ENCODE measurements at regions not wholly inside any gene's neighbourhood (a gene's known extent, or its start where the extent isn't known, plus 50 kb on each side); places are given as distances from the start of the nearest gene placed in this dataset.

DNA sequence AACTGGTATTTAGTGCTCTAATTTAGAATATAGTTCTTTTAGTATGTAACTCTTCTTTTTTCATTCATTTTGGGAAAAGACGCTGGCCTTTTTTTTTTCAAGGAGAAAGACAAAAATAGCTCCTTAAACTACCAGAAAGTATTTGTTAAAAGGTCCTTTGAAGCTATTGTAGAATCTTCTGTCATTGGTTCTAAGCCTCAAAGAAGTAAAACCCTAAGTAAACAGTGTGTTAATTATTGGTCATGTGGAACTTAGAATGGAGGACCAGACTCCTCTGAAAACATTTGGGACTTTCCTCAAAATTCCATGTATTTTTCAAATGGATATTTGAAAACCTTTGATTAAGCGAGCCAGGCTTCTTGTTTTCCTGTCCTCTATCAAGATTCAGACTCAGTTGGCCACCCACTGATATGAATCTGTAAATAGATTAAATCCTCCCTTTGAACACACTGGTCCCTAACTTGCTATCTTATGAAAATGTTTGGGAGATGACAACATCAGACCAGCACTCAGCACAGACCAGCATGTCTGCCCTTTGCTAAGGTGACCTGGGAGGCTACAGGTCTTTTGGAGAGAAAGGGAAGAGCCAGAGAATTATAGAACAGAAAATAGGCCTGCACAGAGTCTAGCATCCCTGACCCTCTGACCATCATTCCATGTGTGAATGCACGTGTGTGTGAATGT lies 120.3 kb upstream of the GATA6 start:
- BruUV-seq (replicated peaks) = no TSS peak
- TF ChIP-seq, protein P1, sequence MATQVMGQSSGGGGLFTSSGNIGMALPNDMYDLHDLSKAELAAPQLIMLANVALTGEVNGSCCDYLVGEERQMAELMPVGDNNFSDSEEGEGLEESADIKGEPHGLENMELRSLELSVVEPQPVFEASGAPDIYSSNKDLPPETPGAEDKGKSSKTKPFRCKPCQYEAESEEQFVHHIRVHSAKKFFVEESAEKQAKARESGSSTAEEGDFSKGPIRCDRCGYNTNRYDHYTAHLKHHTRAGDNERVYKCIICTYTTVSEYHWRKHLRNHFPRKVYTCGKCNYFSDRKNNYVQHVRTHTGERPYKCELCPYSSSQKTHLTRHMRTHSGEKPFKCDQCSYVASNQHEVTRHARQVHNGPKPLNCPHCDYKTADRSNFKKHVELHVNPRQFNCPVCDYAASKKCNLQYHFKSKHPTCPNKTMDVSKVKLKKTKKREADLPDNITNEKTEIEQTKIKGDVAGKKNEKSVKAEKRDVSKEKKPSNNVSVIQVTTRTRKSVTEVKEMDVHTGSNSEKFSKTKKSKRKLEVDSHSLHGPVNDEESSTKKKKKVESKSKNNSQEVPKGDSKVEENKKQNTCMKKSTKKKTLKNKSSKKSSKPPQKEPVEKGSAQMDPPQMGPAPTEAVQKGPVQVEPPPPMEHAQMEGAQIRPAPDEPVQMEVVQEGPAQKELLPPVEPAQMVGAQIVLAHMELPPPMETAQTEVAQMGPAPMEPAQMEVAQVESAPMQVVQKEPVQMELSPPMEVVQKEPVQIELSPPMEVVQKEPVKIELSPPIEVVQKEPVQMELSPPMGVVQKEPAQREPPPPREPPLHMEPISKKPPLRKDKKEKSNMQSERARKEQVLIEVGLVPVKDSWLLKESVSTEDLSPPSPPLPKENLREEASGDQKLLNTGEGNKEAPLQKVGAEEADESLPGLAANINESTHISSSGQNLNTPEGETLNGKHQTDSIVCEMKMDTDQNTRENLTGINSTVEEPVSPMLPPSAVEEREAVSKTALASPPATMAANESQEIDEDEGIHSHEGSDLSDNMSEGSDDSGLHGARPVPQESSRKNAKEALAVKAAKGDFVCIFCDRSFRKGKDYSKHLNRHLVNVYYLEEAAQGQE (IDR thresholded peaks at IDR 0.05; ENCODE audit: insufficient read depth in 1 of 2, low read depth in 2 of 2, low read length in 1 of 2) = no peak
- TF ChIP-seq TCF7L2 (IDR thresholded peaks at IDR 0.05; ENCODE audit: low read depth, low read length) (no peak), POLR2AphosphoS5 (IDR thresholded peaks at IDR 0.05; ENCODE audit: low read depth, low read length) (no peak), SIN3A (IDR thresholded peaks at IDR 0.05; ENCODE audit: borderline replicate concordance, insufficient read depth, low read depth, low read length) (no peak)
- TF ChIP-seq, protein P2, sequence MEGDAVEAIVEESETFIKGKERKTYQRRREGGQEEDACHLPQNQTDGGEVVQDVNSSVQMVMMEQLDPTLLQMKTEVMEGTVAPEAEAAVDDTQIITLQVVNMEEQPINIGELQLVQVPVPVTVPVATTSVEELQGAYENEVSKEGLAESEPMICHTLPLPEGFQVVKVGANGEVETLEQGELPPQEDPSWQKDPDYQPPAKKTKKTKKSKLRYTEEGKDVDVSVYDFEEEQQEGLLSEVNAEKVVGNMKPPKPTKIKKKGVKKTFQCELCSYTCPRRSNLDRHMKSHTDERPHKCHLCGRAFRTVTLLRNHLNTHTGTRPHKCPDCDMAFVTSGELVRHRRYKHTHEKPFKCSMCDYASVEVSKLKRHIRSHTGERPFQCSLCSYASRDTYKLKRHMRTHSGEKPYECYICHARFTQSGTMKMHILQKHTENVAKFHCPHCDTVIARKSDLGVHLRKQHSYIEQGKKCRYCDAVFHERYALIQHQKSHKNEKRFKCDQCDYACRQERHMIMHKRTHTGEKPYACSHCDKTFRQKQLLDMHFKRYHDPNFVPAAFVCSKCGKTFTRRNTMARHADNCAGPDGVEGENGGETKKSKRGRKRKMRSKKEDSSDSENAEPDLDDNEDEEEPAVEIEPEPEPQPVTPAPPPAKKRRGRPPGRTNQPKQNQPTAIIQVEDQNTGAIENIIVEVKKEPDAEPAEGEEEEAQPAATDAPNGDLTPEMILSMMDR (IDR thresholded peaks at IDR 0.05) = no peak
- Histone ChIP-seq H3K36me3 (ENCODE audit: control insufficient read depth, insufficient read depth, low read length) (no peaks in the 10 kb centered on the region), H3K27ac (ENCODE audit: low read length) (no peak overlapping the region), H3K9me3 (ENCODE audit: control insufficient read depth, insufficient read depth, low read depth, low read length) (no peaks in the 10 kb centered on the region), H3K27me3 (ENCODE audit: control insufficient read depth, insufficient read depth, low read length) (no peaks in the 10 kb centered on the region), H3K4me3 (ENCODE audit: low read depth in 2 of 2, low read length in 2 of 2) (no peak overlapping the region), H3K4me1 (ENCODE audit: control insufficient read depth, insufficient read depth, low read length) (no peaks in the 10 kb centered on the region)
- DNase-seq (ENCODE audit: low read depth, low spot score) (no peak), ATAC-seq (no peak)
- in situ Hi-C loops (cut with HindIII; ENCODE audit: low pct_unique_long_range_greater_than_20kb, low sequenced_read_pairs) (no loop called here), intact Hi-C loops (cut with micrococcal nuclease; ENCODE audit: unreplicated experiment) (no loop called here)
- POLR2A ChIA-PET = no interaction called here
- CTCF ChIA-PET = no interaction called here

DNA sequence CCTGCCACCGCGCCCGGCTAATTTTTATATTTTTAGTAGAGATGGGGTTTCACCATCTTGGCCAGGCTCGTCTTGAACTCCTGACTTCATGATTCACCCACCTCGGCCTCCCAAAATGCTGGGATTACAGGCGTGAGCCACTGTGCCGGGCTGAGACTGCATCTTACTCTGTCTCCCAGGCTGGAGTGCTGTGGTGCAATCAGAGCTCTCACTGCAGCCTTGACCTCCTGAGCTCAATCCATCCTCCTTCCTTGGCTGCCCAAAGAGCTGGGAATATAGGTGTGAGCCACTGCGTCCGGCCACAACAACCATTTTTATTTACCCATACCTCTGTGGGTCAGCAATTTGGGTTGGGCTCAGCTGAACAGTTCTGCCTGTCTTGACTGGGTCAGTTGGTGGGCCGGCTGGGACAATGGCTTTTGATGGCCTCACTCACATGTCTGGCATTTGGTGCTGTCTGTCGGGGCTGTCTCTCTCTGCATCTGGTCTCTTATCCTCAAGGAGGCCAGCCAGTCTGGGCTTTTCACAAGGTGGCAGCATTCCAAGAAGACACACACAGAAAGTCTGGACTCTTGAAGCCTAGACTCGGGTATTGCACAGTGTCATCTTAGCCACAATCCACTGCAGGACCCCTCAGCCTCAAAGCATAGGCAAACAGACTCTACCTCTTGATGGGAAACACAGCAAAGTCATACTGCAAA lies 116.8 kb upstream of the GATA6 start:
- in situ Hi-C loops (cut with HindIII; ENCODE audit: low pct_unique_long_range_greater_than_20kb, low sequenced_read_pairs) = no loop called here
- BruUV-seq (replicated peaks) = no TSS peak
- H3K36me3 ChIP-seq (ENCODE audit: control insufficient read depth, insufficient read depth, low read length) = no peaks in the 10 kb centered on the region
- intact Hi-C loops (cut with micrococcal nuclease; ENCODE audit: unreplicated experiment) = no loop called here
- H3K9me3 ChIP-seq (ENCODE audit: control insufficient read depth, insufficient read depth, low read depth, low read length) = no peaks in the 10 kb centered on the region
- H3K27ac ChIP-seq (ENCODE audit: low read length) = no peak overlapping the region
- no peak overlapping the region for H3K4me3 ChIP-seq (ENCODE audit: low read depth in 2 of 2, low read length in 2 of 2)
- ChIA-PET CTCF (no interaction called here), POLR2A (no interaction called here)
- TF ChIP-seq TCF7L2 (IDR thresholded peaks at IDR 0.05; ENCODE audit: low read depth, low read length) (no peak), POLR2AphosphoS5 (IDR thresholded peaks at IDR 0.05; ENCODE audit: low read depth, low read length) (no peak), SIN3A (IDR thresholded peaks at IDR 0.05; ENCODE audit: borderline replicate concordance, insufficient read depth, low read depth, low read length) (no peak)
- TF ChIP-seq, protein P1 (IDR thresholded peaks at IDR 0.05; ENCODE audit: insufficient read depth in 1 of 2, low read depth in 2 of 2, low read length in 1 of 2) = no peak
- TF ChIP-seq, protein P2 (IDR thresholded peaks at IDR 0.05) = no peak
- H3K27me3 ChIP-seq (ENCODE audit: control insufficient read depth, insufficient read depth, low read length) = no peaks in the 10 kb centered on the region
- no peaks in the 10 kb centered on the region for H3K4me1 ChIP-seq (ENCODE audit: control insufficient read depth, insufficient read depth, low read length)
- no peak for ATAC-seq
- DNase-seq (ENCODE audit: low read depth, low spot score) = no peak

All from Panc1 (cell line).